Panc1 (cell line): ENCODE measurements at regions not wholly inside any gene's neighbourhood (a gene's known extent, or its start where the extent isn't known, plus 50 kb on each side); places are given as distances from the start of the nearest gene placed in this dataset.

Experiments
- ATAC-seq: fragments of 200-7000 bp; cut with Tn5 transposase; 2 replicates; pipeline ENCODE4 v1.9.1; 2020; ENCODE audit warnings: mild to moderate bottlenecking, moderate library complexity
- BruUV-seq: library from RNA; stranded (reverse); fragments of 400-500 nt; replicated peaks from 2 replicates; lab custom pipeline; 2021; lab: Mats Ljungman, UMichigan
- CTCF ChIA-PET: fragments of 300-600 bp; sonication (Branson Sonifier 250); formaldehyde crosslinking; loops from one replicate; lab custom pipeline; 2022; ENCODE audit warnings: antibody characterized with exemption; lab: Charles Lee
- POLR2A ChIA-PET: fragments of 300-600 bp; sonication (Branson Sonifier 250); formaldehyde crosslinking; loops from one replicate; lab custom pipeline; 2022; ENCODE audit warnings: antibody characterized with exemption; lab: Charles Lee
- DNase-seq: peaks from one replicate; pipeline ENCODE4 v3.0.0-alpha.2; 2010; ENCODE audit warnings: low read depth, low spot score
- H3K27ac ChIP-seq: 2 replicates; pipeline ENCODE4 v1.5.1; 2011; ENCODE audit warnings: mild to moderate bottlenecking, low read length, inconsistent platforms
- H3K27me3 ChIP-seq: fragments of 200-500 bp; sonication (Bioruptor generic); 2 replicates; pipeline ENCODE4 v1.6.0; 2014; ENCODE audit warnings: low read length, inconsistent platforms; ENCODE audit not compliant: control insufficient read depth, insufficient read depth
- H3K36me3 ChIP-seq: fragments of 200-500 bp; sonication (Bioruptor generic); 2 replicates; pipeline ENCODE4 v1.5.1; 2014; ENCODE audit warnings: inconsistent platforms, mild to moderate bottlenecking, low read length, moderate library complexity; ENCODE audit not compliant: control insufficient read depth, insufficient read depth
- H3K4me1 ChIP-seq: 2 replicates; pipeline ENCODE4 v1.5.1; 2011; ENCODE audit warnings: inconsistent platforms, mild to moderate bottlenecking, low read length, moderate library complexity; ENCODE audit not compliant: control insufficient read depth, insufficient read depth
- H3K4me3 ChIP-seq, 2 experiments: 2 replicates each; pipeline ENCODE4 v1.5.1; 2011 to 2012; ENCODE audit warnings: low read depth in 2 of 2, low read length in 2 of 2, mild to moderate bottlenecking in 2 of 2, inconsistent platforms in 1 of 2, moderate library complexity in 1 of 2
- H3K9me3 ChIP-seq: fragments of 200-500 bp; sonication (Bioruptor generic); 2 replicates; pipeline ENCODE4 v1.5.1; 2014; ENCODE audit warnings: low read depth, mild to moderate bottlenecking, inconsistent platforms, low read length, moderate library complexity; ENCODE audit not compliant: control insufficient read depth, insufficient read depth
- POLR2AphosphoS5 ChIP-seq: IDR thresholded peaks from 2 replicates; pipeline ENCODE4 v1.6.1; 2012; ENCODE audit warnings: mild to moderate bottlenecking, low read depth, low read length, moderate library complexity
- SIN3A ChIP-seq: IDR thresholded peaks from 2 replicates; pipeline ENCODE4 v1.6.1; 2012; ENCODE audit warnings: low read depth, mild to moderate bottlenecking, low read length, moderate library complexity, borderline replicate concordance; ENCODE audit not compliant: insufficient read depth
- TCF7L2 ChIP-seq: IDR thresholded peaks from 2 replicates; pipeline ENCODE4 v1.6.1; 2011; ENCODE audit warnings: mild to moderate bottlenecking, low read depth, low read length, inconsistent platforms
- in situ Hi-C: cut with HindIII; loops from 2 replicates; pipeline ENCODE4 v1.10.0; 2016; ENCODE audit warnings: low sequenced_read_pairs, low pct_unique_long_range_greater_than_20kb
- intact Hi-C: fragments of 100-400 bp; cut with micrococcal nuclease; formaldehyde crosslinking; loops from one replicate; pipeline ENCODE4 v1.10.0; 2022; ENCODE audit not compliant: unreplicated experiment
- TF ChIP-seq, protein P1 (sequence below): fragments of 450-650 bp; IDR thresholded peaks from 2 replicates; pipeline ENCODE4 v1.5.1; 2017; ENCODE audit warnings: mild to moderate bottlenecking
- TF ChIP-seq, protein P2 (sequence below), 2 experiments: IDR thresholded peaks; 2 replicates each; pipeline ENCODE4 v1.6.1; 2011 to 2012; ENCODE audit warnings: low read depth in 2 of 2, control low read depth in 1 of 2, low read length in 1 of 2, mild to moderate bottlenecking in 1 of 2, moderate library complexity in 1 of 2; ENCODE audit not compliant: insufficient read depth in 1 of 2

DNA sequence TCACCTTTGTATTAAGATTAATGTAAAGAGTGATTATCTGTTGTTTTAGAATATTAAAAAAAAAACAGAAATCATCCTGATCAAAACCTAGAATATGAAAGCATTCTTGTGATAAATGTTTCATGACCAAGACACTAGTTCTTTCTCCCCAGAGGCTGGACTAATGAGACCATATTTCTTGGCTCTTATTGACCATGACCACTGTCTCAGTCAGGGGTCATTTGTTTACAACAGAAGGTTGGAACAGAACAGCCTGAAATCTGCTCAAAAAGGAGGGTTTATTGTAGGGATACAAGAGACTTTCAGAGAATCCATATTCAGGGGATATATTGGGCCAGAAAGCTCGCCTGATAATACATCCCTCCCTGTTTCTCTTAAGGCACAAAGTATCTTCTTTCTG, 87.7 kb downstream of the TMEM30B start:
- in situ Hi-C loops: no loop called here
- no peaks in the 10 kb centered on the region for H3K9me3 ChIP-seq
- H3K4me3 ChIP-seq: no peak overlapping the region
- DNase-seq: no peak
- BruUV-seq: no TSS peak
- POLR2A ChIA-PET: no interaction called here
- H3K4me1 ChIP-seq: no peaks in the 10 kb centered on the region
- no peak overlapping the region for H3K27ac ChIP-seq
- TF ChIP-seq POLR2AphosphoS5: no peak
- TF ChIP-seq, protein P1, sequence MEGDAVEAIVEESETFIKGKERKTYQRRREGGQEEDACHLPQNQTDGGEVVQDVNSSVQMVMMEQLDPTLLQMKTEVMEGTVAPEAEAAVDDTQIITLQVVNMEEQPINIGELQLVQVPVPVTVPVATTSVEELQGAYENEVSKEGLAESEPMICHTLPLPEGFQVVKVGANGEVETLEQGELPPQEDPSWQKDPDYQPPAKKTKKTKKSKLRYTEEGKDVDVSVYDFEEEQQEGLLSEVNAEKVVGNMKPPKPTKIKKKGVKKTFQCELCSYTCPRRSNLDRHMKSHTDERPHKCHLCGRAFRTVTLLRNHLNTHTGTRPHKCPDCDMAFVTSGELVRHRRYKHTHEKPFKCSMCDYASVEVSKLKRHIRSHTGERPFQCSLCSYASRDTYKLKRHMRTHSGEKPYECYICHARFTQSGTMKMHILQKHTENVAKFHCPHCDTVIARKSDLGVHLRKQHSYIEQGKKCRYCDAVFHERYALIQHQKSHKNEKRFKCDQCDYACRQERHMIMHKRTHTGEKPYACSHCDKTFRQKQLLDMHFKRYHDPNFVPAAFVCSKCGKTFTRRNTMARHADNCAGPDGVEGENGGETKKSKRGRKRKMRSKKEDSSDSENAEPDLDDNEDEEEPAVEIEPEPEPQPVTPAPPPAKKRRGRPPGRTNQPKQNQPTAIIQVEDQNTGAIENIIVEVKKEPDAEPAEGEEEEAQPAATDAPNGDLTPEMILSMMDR: no peak
- TF ChIP-seq SIN3A: no peak
- TF ChIP-seq, protein P2, sequence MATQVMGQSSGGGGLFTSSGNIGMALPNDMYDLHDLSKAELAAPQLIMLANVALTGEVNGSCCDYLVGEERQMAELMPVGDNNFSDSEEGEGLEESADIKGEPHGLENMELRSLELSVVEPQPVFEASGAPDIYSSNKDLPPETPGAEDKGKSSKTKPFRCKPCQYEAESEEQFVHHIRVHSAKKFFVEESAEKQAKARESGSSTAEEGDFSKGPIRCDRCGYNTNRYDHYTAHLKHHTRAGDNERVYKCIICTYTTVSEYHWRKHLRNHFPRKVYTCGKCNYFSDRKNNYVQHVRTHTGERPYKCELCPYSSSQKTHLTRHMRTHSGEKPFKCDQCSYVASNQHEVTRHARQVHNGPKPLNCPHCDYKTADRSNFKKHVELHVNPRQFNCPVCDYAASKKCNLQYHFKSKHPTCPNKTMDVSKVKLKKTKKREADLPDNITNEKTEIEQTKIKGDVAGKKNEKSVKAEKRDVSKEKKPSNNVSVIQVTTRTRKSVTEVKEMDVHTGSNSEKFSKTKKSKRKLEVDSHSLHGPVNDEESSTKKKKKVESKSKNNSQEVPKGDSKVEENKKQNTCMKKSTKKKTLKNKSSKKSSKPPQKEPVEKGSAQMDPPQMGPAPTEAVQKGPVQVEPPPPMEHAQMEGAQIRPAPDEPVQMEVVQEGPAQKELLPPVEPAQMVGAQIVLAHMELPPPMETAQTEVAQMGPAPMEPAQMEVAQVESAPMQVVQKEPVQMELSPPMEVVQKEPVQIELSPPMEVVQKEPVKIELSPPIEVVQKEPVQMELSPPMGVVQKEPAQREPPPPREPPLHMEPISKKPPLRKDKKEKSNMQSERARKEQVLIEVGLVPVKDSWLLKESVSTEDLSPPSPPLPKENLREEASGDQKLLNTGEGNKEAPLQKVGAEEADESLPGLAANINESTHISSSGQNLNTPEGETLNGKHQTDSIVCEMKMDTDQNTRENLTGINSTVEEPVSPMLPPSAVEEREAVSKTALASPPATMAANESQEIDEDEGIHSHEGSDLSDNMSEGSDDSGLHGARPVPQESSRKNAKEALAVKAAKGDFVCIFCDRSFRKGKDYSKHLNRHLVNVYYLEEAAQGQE (IDR thresholded peaks at IDR 0.05; ENCODE audit: insufficient read depth in 1 of 2, low read depth in 2 of 2, low read length in 1 of 2): no peak
- no peak for TF ChIP-seq TCF7L2
- H3K27me3 ChIP-seq: no peaks in the 10 kb centered on the region
- H3K36me3 ChIP-seq: no peaks in the 10 kb centered on the region
- CTCF ChIA-PET: no interaction called here
- no peak for ATAC-seq
- intact Hi-C loops: loop anchor here (10.0 kb wide), 1 partner anchor 569 kb away; no protein-coding TSS in a partner anchor

DNA sequence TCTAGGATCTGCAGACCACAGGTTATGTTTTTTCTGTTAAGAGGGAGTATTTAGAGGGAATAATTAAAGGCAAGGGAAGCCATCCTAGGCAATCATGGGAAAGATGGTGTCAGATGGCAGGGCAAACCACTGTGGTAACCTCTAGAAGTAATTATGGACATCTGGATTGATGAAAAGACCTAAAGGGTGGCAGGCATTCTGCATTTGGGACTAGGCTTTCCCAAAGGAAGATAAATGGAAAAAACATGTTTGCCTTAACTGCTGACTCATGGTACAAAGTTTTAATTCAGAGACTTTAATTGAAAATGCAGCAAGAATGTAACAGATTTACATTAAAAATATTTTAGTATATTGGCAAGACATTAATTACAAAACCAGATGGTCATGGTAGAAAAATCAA, 88.1 kb downstream of the TMEM30B start:
- no peaks in the 10 kb centered on the region for H3K36me3 ChIP-seq
- ChIA-PET POLR2A (no interaction called here), CTCF (no interaction called here)
- DNase-seq (no peak), ATAC-seq (no peak)
- no TSS peak for BruUV-seq
- H3K9me3 ChIP-seq: no peaks in the 10 kb centered on the region
- H3K4me3 ChIP-seq: no peak overlapping the region
- no peaks in the 10 kb centered on the region for H3K27me3 ChIP-seq
- in situ Hi-C loops (no loop called here), intact Hi-C loops (loop anchor here (10.0 kb wide), 1 partner anchor 568 kb away; no protein-coding TSS in a partner anchor)
- TF ChIP-seq, protein P1: no peak
- TF ChIP-seq, protein P2 (IDR thresholded peaks at IDR 0.05; ENCODE audit: insufficient read depth in 1 of 2, low read depth in 2 of 2, low read length in 1 of 2): no peak
- TF ChIP-seq SIN3A (no peak), TCF7L2 (no peak), POLR2AphosphoS5 (no peak)
- H3K27ac ChIP-seq: no peak overlapping the region
- H3K4me1 ChIP-seq: no peaks in the 10 kb centered on the region
